RWPE1 (cell line): ENCODE measurements at regions not wholly inside any gene's neighbourhood (a gene's known extent, or its start where the extent isn't known, plus 50 kb on each side); places are given as distances from the start of the nearest gene placed in this dataset.

Experiments used
- CTCF ChIA-PET: fragments of 350-600 bp; sonication (Branson Sonifier 250); formaldehyde crosslinking; extraction: SDS; loops from one replicate; lab custom pipeline; 2021; lab: Yijun Ruan, JAX
- POLR2A ChIA-PET: fragments of 400-600 bp; formaldehyde crosslinking; extraction: SDS; loops from one replicate; lab custom pipeline; 2020; ENCODE audit warnings: antibody characterized with exemption; ENCODE audit not compliant: low non-redundant PET; lab: Yijun Ruan, JAX
- DNase-seq: peaks from one replicate; pipeline ENCODE4 v3.0.0; 2012; ENCODE audit warnings: low spot score
- H3K27ac ChIP-seq: fragments of 450-650 bp; 2 replicates; pipeline ENCODE4 v1.5.1; 2017
- TF ChIP-seq, protein P1 (sequence below): fragments of 450-650 bp; conservative IDR thresholded peaks from 2 replicates; pipeline ENCODE4 v1.5.1; 2017; ENCODE audit warnings: low read depth, mild to moderate bottlenecking

DNA sequence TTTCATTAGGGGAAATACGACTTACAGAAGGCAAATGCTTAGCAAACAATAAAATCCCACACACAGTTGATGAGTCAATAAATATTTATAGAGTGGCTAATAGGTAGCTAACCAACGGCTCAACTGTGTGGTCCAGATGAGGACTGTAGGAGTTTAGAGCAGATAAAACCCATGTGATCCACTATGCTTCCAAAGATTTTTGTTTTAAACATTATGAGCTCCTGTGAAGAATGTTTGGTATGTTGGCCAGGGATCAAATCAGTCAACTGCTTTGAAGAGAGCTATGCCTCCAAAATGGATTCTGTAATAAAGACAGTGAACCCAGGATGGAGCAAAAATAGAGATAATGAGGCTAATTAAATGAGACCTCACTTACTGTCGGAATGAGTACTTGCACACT, 72.3 kb upstream of the COL11A1 start:
- no peak for DNase-seq
- H3K27ac ChIP-seq = no peak overlapping the region
- POLR2A ChIA-PET = no interaction called here
- TF ChIP-seq, protein P1, sequence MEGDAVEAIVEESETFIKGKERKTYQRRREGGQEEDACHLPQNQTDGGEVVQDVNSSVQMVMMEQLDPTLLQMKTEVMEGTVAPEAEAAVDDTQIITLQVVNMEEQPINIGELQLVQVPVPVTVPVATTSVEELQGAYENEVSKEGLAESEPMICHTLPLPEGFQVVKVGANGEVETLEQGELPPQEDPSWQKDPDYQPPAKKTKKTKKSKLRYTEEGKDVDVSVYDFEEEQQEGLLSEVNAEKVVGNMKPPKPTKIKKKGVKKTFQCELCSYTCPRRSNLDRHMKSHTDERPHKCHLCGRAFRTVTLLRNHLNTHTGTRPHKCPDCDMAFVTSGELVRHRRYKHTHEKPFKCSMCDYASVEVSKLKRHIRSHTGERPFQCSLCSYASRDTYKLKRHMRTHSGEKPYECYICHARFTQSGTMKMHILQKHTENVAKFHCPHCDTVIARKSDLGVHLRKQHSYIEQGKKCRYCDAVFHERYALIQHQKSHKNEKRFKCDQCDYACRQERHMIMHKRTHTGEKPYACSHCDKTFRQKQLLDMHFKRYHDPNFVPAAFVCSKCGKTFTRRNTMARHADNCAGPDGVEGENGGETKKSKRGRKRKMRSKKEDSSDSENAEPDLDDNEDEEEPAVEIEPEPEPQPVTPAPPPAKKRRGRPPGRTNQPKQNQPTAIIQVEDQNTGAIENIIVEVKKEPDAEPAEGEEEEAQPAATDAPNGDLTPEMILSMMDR = no peak
- CTCF ChIA-PET = no interaction called here

DNA sequence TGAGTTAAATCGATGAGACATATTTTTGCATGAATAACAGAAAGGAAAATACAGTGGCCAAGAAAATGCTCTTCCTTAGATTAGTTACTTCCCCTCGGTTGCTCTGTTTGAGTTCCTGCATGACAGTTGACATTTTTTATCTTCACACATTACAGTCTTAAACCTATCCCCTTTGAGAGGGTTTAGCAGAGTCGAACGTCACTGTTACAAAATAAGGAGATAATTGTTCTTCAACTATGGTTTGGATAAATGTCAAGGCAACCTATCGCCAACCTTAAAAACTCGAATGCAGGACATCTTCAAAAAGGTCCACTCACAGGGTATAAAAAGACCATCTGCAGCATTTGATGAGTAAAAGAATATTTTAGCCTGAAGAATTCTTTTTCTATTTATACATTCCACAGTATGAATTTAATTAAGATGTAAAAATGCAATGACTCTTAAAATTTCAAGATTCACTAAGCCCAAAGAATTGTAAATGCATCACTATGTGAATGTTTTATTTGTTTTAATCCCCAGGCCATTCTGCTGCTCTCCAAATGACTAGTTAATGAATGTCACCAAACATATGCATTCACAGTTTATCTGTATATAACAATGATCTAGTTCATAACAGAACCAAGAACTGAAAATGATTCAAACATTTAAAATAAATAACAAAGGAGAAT, 68.9 kb upstream of the COL11A1 start:
- CTCF ChIA-PET = no interaction called here
- POLR2A ChIA-PET = no interaction called here
- TF ChIP-seq, protein P1 = no peak
- no peak for DNase-seq
- H3K27ac ChIP-seq = no peak overlapping the region

DNA sequence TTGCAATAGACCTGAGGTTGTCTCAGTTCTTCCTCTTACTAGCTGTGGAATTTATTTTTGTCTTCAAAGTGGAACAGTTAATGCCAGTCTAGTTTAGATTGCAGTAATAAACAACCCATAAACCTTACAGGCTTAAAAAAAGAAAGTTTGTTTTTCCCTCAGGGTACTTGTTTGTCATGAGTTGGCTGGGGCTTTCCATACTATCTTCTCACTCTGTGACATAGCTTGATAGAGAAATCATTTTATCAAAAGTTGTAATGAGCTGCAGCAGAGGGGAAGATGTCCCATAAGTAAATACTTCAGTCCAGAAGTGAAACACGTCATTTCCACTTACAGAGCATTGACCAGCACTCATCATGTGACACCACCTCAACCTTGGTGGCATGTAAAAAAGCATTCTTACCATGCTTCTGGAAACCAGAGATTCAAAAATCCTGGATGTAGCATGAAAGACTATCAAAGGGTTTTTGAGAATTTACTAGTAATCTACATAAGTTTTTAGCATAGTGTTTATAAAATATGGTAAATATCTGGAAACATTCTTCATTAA, 62.8 kb upstream of the COL11A1 start:
- no peak for DNase-seq
- ChIA-PET CTCF (no interaction called here), POLR2A (no interaction called here)
- TF ChIP-seq, protein P1 = no peak
- no peak overlapping the region for H3K27ac ChIP-seq

DNA sequence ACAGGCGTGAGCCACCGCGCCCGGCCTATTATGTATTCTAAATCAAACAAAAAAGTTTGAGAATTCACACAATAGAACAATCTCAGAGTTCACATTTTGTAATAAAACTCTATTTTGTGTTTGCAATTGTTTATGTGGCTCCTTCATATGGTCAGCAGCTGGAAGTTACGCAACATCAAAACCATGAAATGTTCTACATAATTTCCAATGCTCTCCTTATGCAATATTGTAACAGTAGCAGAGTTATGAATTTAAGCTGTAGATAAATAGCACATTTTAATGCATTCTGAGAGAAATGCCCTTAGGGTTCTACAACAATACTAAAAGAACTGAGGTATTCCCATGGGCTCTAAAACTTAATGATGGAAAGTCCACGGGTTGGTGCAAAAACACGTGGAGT, 62.3 kb upstream of the COL11A1 start:
- ChIA-PET CTCF (no interaction called here), POLR2A (no interaction called here)
- TF ChIP-seq, protein P1 = no peak
- H3K27ac ChIP-seq = no peak overlapping the region
- DNase-seq = no peak

DNA sequence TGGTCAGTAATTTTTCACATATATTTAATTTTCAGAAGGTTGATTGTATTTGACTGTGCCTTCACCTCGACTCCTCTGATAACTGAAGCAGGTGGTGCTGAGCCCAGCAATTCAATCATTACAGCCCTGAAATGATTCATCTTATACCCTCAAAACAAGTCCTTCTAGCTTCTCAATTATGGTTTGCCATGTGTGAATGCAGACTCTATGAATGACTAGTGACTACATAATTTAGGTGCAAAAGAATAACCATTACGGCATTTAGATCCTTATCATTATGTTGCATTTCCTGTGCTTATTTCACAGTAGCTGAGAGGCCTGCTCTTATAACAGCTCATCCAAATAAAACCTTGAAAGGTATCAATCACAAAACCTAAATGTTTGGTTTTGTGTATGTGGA, 54.0 kb upstream of the COL11A1 start:
- TF ChIP-seq, protein P1 = no peak
- ChIA-PET CTCF (interaction anchor here (0.7 kb wide), 1 partner anchor 292 kb away, joined by 3 read pairs; no protein-coding TSS in a partner anchor), POLR2A (no interaction called here)
- no peak for DNase-seq
- H3K27ac ChIP-seq = no peak overlapping the region

DNA sequence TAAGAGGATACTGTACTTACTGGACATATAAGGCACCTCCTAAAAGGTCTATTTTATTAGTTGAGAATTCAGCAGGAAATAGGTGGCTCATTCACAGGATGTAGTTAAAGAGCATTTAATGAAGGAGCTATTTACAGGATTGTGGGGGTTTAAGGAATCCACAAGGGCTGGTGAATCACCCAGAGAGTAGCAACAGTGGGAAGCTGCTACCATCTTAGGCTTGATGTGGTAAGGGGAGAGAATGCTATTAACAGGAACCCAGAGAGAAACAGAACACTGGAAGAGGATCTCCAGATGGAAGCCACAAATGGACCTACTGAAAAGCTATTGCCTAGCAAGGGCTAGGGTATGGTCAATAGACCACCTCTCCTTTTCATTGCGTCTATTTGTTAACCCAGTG, 52.0 kb upstream of the COL11A1 start:
- no peak for DNase-seq
- ChIA-PET CTCF (no interaction called here), POLR2A (no interaction called here)

More for the DNA sequence above, 52.0 kb upstream of the COL11A1 start:
- TF ChIP-seq, protein P1 = no peak
- H3K27ac ChIP-seq = no peak overlapping the region
